ENCODE measurements at regions not wholly inside any gene's neighbourhood (a gene's known extent, or its start where the extent isn't known, plus 50 kb on each side); places are given as distances from the start of the nearest gene placed in this dataset.

GRCh38 chr12:103075848-103076247 is 118.4 kb downstream of the ASCL1 start:
- H3K4me3 ChIP-seq, result no peak overlapping the region
- intact Hi-C loops (cut with DNase I), result no loop called here
- H3K27me3 ChIP-seq, result no peaks in the 10 kb centered on the region
- no peaks in the 10 kb centered on the region for H3K9me3 ChIP-seq
- FAIRE-seq (no peak), ATAC-seq (no peak), DNase-seq (no peak)
- H3K36me3 ChIP-seq, result no peaks in the 10 kb centered on the region
- 33 to 45% methylated on average over 2 of the region's 2 CpGs for WGBS, 2 donors
- no peaks in the 10 kb centered on the region for H3K4me1 ChIP-seq
- no peak overlapping the region for H3K27ac ChIP-seq
- TF ChIP-seq CTCF (IDR thresholded peaks at IDR 0.05), result no peak

DNA sequence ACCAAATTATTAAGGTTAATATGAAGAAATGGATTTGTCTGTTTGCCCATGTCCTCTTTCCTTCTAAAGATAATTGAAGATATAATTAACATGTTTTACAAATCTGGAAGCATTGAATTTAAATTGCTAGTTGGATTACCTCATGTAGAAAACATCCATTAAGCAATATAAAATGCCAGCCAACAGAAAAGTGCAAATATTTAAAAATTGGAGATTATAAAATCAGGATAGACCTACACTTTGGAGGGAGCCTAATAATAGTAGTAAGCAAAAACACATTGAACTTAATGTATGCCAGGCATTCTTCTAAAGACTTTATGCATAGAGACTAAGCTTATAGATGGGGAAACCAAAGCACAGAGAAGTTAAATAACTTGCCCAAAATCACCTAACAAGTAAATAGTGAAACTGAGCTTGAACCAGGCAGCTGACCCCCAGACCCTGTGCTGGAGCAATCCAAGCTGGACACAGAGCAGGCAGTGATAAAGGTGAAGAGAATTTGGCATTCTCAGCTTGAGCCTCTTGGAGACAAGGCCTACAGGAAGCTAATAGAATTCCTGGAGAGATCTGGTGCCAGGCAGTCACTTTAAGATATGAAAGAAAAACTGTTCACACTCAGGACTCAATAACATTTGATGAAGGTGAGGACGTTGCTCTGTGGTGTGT is 119.8 kb downstream of the ASCL1 start:
- Histone ChIP-seq H3K27me3 (no peaks in the 10 kb centered on the region), H3K9me3 (peaks cover 0 to 3% (median 0%) of the 10 kb centered on the region in 4 donors), H3K4me3 (no peak overlapping the region), H3K36me3 (no peaks in the 10 kb centered on the region), H3K27ac (no peak overlapping the region), H3K4me1 (no peaks in the 10 kb centered on the region)
- intact Hi-C loops (cut with DNase I), result no loop called here
- no peak for TF ChIP-seq CTCF (IDR thresholded peaks at IDR 0.05)
- WGBS, 2 donors, result 35 to 36% methylated on average over 1 of the region's 1 CpG
- DNase-seq (no peak), ATAC-seq (no peak), FAIRE-seq (no peak)

- FAIRE-seq, result no peak
- no peak for DNase-seq
- ATAC-seq, result no peak
- Histone ChIP-seq H3K27me3 (no peaks in the 10 kb centered on the region), H3K9me3 (peaks cover 0 to 3% (median 0%) of the 10 kb centered on the region in 4 donors), H3K27ac (no peak overlapping the region), H3K36me3 (no peaks in the 10 kb centered on the region), H3K4me1 (no peaks in the 10 kb centered on the region), H3K4me3 (no peak overlapping the region)
- no peak for TF ChIP-seq CTCF (IDR thresholded peaks at IDR 0.05)
- 65 to 78% methylated on average over 5 of the region's 5 CpGs for WGBS, 2 donors
- intact Hi-C loops (cut with DNase I), result no loop called here
Measured at GRCh38 chr12:103085541-103085940, 128.1 kb downstream of the ASCL1 start.

- 64 to 71% methylated on average over 6 of the region's 6 CpGs for WGBS, 2 donors
- Histone ChIP-seq H3K4me1 (no peaks in the 10 kb centered on the region), H3K27ac (no peak overlapping the region), H3K9me3 (no peaks in the 10 kb centered on the region), H3K4me3 (no peak overlapping the region), H3K27me3 (no peaks in the 10 kb centered on the region), H3K36me3 (no peaks in the 10 kb centered on the region)
- ATAC-seq (no peak), DNase-seq (no peak), FAIRE-seq (no peak)
- TF ChIP-seq CTCF (IDR thresholded peaks at IDR 0.05), result no peak
- intact Hi-C loops (cut with DNase I), result no loop called here
Measured at GRCh38 chr12:103086471-103086870, 129.0 kb downstream of the ASCL1 start.

GRCh38 chr12:103093499-103094106 is 136.1 kb downstream of the ASCL1 start:
- no peaks in the 10 kb centered on the region for H3K27me3 ChIP-seq
- ATAC-seq (peak in 1 of 4 donors; percentile 35), FAIRE-seq (no peak), DNase-seq (no peak)
- H3K9me3 ChIP-seq, result no peaks in the 10 kb centered on the region
- no peak overlapping the region for H3K27ac ChIP-seq
- intact Hi-C loops (cut with DNase I), result no loop called here
- TF ChIP-seq CTCF (IDR thresholded peaks at IDR 0.05), result no peak
- H3K4me3 ChIP-seq, result no peak overlapping the region
- no peaks in the 10 kb centered on the region for H3K4me1 ChIP-seq
- H3K36me3 ChIP-seq, result no peaks in the 10 kb centered on the region
- WGBS, 2 donors, result 63 to 65% methylated on average over 3 of the region's 3 CpGs
